Hepatocyte (in vitro differentiated cells): ENCODE measurements at regions not wholly inside any gene's neighbourhood (a gene's known extent, or its start where the extent isn't known, plus 50 kb on each side); places are given as distances from the start of the nearest gene placed in this dataset.

Source experiments
- DNase-seq: peaks from one replicate; pipeline ENCODE4 v3.0.0-alpha.2; 2016; ENCODE audit warnings: low spot score
- H2AFZ ChIP-seq: fragments of 200-600 bp; sonication (generic); 2 replicates; pipeline ENCODE4 v1.6.0; 2016; ENCODE audit warnings: antibody characterized with exemption, mild to moderate bottlenecking
- H3K27ac ChIP-seq: fragments of 200-600 bp; sonication (generic); 2 replicates; pipeline ENCODE4 v1.5.1; 2016; ENCODE audit warnings: mild to moderate bottlenecking
- H3K27me3 ChIP-seq: fragments of 200-600 bp; sonication (generic); 2 replicates; pipeline ENCODE4 v1.6.1; 2016
- H3K36me3 ChIP-seq: fragments of 200-600 bp; sonication (generic); replicated peaks from 2 replicates; pipeline ENCODE4 v1.5.1; 2016; ENCODE audit warnings: low read depth; ENCODE audit not compliant: insufficient read depth
- H3K4me1 ChIP-seq: fragments of 200-600 bp; sonication (generic); 2 replicates; pipeline ENCODE4 v1.5.1; 2016; ENCODE audit warnings: mild to moderate bottlenecking, moderate library complexity; ENCODE audit not compliant: insufficient read depth
- H3K4me2 ChIP-seq: fragments of 200-600 bp; sonication (generic); 2 replicates; pipeline ENCODE4 v1.6.0; 2016
- H3K4me3 ChIP-seq: fragments of 200-600 bp; sonication (generic); 2 replicates; pipeline ENCODE4 v1.5.1; 2016; ENCODE audit warnings: mild to moderate bottlenecking
- H3K79me2 ChIP-seq: fragments of 200-600 bp; sonication (generic); 2 replicates; pipeline ENCODE4 v1.6.0; 2017; ENCODE audit warnings: mild to moderate bottlenecking
- H3K9me2 ChIP-seq: fragments of 200-600 bp; sonication (generic); replicated peaks from 2 replicates; pipeline ENCODE4 v1.6.0; 2017; ENCODE audit warnings: mild to moderate bottlenecking; ENCODE audit not compliant: insufficient read depth
- H3K9me3 ChIP-seq: fragments of 200-600 bp; sonication (generic); 2 replicates; pipeline ENCODE4 v1.5.1; 2016; ENCODE audit warnings: low read depth, mild to moderate bottlenecking
- H4K20me1 ChIP-seq: fragments of 200-600 bp; sonication (generic); 2 replicates; pipeline ENCODE4 v1.6.0; 2016; ENCODE audit warnings: mild to moderate bottlenecking; ENCODE audit not compliant: insufficient read depth, poor library complexity, severe bottlenecking
- EZH2 ChIP-seq: fragments of 200-600 bp; sonication (generic); IDR thresholded peaks from 2 replicates; pipeline ENCODE4 v1.6.1; 2016; ENCODE audit warnings: antibody characterized with exemption, mild to moderate bottlenecking, borderline replicate concordance
- EZH2phosphoT487 ChIP-seq: fragments of 200-600 bp; sonication (generic); IDR thresholded peaks from one replicate; pipeline ENCODE4 v1.6.1; 2018; ENCODE audit warnings: antibody characterized with exemption, mild to moderate bottlenecking, low read depth, moderate library complexity; ENCODE audit not compliant: unreplicated experiment, severe bottlenecking
- WGBS: methylation state at CpG from one replicate; pipeline ENCODE4 v1.1.6; 2016; ENCODE audit warnings: low lambda C conversion rate; ENCODE audit errors: missing lambda C conversion rate; 5-methylcytosine and 5-hydroxymethylcytosine counted together
- TF ChIP-seq, protein P1 (sequence below): fragments of 200-600 bp; sonication (generic); IDR thresholded peaks from 2 replicates; pipeline ENCODE4 v1.5.1; 2016; ENCODE audit warnings: antibody characterized with exemption, mild to moderate bottlenecking; ENCODE audit not compliant: poor library complexity

DNA sequence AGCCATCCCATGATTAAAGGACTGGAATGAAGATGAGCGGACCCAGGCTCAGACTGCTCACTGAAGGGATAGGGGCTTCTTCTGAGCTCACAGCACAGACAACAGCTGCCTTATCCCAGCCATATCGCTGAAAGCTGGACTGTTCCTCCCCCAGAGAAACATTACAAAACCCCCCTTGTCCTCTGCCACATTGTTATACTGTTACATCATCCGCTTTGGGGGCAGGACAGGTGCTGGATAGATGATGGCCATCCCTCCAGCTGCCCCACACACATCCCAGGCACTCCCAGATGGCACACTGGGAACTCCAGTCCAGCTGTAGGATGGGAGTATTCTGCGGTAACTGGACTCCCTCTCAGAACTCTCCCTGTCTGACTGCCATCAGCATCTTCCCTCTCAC is 58.7 kb upstream of the BTRC start:
- no peaks in the 10 kb centered on the region for H3K9me2 ChIP-seq
- no peak overlapping the region for H2AFZ ChIP-seq
- H4K20me1 ChIP-seq, result no peaks in the 10 kb centered on the region
- no peaks in the 10 kb centered on the region for H3K9me3 ChIP-seq
- H3K4me1 ChIP-seq, result peaks cover 14% of the 10 kb centered on the region
- TF ChIP-seq EZH2phosphoT487 (no peak), EZH2 (no peak)
- TF ChIP-seq, protein P1, sequence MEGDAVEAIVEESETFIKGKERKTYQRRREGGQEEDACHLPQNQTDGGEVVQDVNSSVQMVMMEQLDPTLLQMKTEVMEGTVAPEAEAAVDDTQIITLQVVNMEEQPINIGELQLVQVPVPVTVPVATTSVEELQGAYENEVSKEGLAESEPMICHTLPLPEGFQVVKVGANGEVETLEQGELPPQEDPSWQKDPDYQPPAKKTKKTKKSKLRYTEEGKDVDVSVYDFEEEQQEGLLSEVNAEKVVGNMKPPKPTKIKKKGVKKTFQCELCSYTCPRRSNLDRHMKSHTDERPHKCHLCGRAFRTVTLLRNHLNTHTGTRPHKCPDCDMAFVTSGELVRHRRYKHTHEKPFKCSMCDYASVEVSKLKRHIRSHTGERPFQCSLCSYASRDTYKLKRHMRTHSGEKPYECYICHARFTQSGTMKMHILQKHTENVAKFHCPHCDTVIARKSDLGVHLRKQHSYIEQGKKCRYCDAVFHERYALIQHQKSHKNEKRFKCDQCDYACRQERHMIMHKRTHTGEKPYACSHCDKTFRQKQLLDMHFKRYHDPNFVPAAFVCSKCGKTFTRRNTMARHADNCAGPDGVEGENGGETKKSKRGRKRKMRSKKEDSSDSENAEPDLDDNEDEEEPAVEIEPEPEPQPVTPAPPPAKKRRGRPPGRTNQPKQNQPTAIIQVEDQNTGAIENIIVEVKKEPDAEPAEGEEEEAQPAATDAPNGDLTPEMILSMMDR, result no peak
- no peaks in the 10 kb centered on the region for H3K79me2 ChIP-seq
- 87% methylated on average over 4 of the region's 4 CpGs for WGBS
- H3K27ac ChIP-seq, result no peak overlapping the region
- DNase-seq, result no peak
- H3K27me3 ChIP-seq, result peaks cover 61% of the 10 kb centered on the region
- no peak overlapping the region for H3K4me2 ChIP-seq
- H3K36me3 ChIP-seq, result no peaks in the 10 kb centered on the region
- H3K4me3 ChIP-seq, result no peak overlapping the region

DNA sequence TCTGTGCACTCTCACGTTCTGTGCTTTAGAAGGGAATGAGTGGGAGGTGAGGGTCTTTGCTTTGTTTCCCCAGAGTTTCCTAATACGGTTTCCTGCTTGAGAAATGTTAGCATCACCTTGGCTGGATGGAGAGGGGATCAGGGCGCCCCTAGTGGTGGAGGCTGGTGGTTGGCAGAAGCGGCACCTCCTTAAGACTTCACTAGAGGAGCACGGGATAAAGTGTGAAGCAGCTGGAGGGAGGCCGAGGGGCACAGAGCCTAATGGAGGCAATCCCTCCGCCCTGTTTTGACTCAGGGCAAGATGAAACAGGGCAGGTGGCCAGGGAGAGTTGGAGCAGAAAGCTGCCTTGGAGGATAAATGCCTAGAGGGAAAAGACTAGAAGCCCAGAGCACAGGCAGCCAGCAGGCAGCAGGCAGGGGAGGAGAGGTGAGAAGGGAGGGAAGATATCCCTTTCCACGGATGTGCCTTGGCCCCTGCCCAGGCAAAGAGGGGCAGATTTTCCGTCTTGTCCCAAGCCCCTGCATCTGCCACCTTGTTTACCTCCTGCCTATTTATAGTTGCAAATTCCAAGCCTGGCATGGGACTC is 56.0 kb upstream of the BTRC start:
- H3K27ac ChIP-seq, result no peak overlapping the region
- H4K20me1 ChIP-seq, result no peaks in the 10 kb centered on the region
- H3K9me2 ChIP-seq, result no peaks in the 10 kb centered on the region
- DNase-seq, result peak; percentile 75
- H3K9me3 ChIP-seq, result no peaks in the 10 kb centered on the region
- H3K4me2 ChIP-seq, result no peak overlapping the region
- no peaks in the 10 kb centered on the region for H3K36me3 ChIP-seq
- 9% methylated on average over 9 of the region's 9 CpGs for WGBS
- peaks cover 37% of the 10 kb centered on the region for H3K27me3 ChIP-seq
- no peak overlapping the region for H3K4me3 ChIP-seq
- no peak for TF ChIP-seq EZH2phosphoT487
- TF ChIP-seq, protein P1, result peak; percentile 85
- H2AFZ ChIP-seq, result no peak overlapping the region
- H3K79me2 ChIP-seq, result no peaks in the 10 kb centered on the region
- peaks cover 3% of the 10 kb centered on the region for H3K4me1 ChIP-seq

- 86% methylated on average over 6 of the region's 6 CpGs for WGBS
Observed at GRCh38 chr10:101299211-101299610, 54.8 kb upstream of the BTRC start.

More at GRCh38 chr10:101299211-101299610, 54.8 kb upstream of the BTRC start:
- Histone ChIP-seq H3K36me3 (no peaks in the 10 kb centered on the region), H3K79me2 (no peaks in the 10 kb centered on the region), H3K9me2 (no peaks in the 10 kb centered on the region), H3K4me2 (no peak overlapping the region), H3K9me3 (no peaks in the 10 kb centered on the region), H4K20me1 (no peaks in the 10 kb centered on the region), H3K4me1 (no peaks in the 10 kb centered on the region), H2AFZ (no peak overlapping the region), H3K4me3 (no peak overlapping the region), H3K27ac (no peak overlapping the region), H3K27me3 (peaks cover 27% of the 10 kb centered on the region)
- TF ChIP-seq, protein P1, result no peak
- TF ChIP-seq EZH2phosphoT487, result no peak
- TF ChIP-seq EZH2, result no peak
- DNase-seq, result no peak
